HG03565 (cell line): ENCODE measurements at regions not wholly inside any gene's neighbourhood (a gene's known extent, or its start where the extent isn't known, plus 50 kb on each side); places are given as distances from the start of the nearest gene placed in this dataset.
"Not testable (repeated sequence)": the region's sequence is repeated elsewhere in the genome, so short reads cannot be mapped to it uniquely, and the experiment has no call there.

ENCODE experiments used
- ATAC-seq: cut with Tn5 transposase; IDR thresholded peaks from one replicate; pipeline ENCODE4 v1.9.1; 2021; ENCODE audit warnings: mild to moderate bottlenecking, moderate library complexity; ENCODE audit not compliant: unreplicated experiment

DNA sequence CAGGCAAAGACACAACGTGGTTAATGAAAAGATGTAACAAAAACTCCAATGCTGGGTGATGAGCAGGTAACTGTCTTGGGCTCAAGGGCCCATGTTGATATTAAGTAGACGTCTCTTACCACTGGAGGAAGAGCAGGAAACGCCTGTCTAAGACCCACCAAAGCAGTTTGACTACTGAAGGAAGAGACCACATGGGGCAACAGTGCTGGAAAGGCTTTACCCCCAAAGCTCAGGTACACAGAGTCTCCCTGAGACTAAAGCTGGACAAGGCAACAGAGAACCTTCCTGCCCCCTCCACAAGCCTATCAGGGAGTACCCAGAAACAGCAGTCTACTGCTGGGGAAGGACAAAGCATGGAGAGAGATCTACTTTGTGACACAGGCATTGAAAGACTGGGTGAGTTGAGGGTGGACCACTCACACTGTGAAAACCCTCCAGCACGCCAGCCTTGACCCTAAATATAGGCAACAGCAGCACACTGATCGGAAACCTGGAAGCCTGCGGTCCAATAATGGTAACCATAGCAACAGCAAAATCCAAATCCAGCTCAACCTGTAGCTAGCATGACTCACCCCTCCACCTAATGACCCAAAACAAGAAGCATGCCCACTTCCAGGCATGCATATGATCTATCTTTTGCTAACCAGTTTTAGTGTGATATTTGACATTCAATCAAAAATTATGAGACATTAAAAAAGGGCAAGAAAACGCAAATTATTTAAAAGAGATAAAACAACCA lies 270.5 kb upstream of the SDK2 start:
- ATAC-seq, result no peak

DNA sequence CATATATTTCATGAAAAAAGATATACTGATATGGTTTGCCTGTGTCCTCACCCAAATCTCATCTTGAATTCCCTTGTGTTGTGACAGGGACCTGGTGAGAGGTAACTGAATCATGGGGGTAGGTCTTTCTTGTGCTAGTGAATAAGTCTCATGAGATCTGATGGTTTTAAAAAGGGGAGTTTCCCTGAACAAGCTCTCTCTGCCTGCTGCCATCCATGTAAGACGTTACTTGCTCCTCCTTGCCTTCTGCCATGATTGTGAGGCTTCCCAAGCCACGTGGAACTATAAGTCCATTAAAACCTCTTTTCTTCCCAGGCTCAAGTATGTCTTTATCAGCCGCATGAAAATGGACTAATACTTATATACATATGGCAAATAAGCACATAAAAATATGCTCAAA lies 274.8 kb upstream of the SDK2 start:
- ATAC-seq, result not testable (repeated sequence)

GRCh38 chr17:73921306-73921705 lies 277.1 kb upstream of the SDK2 start:
- ATAC-seq, result no peak

GRCh38 chr17:73924114-73924908 lies 279.2 kb upstream of the RPL38 start:
- ATAC-seq, result no peak

- no peak for ATAC-seq
These were observed 278.6 kb upstream of the RPL38 start for GRCh38 chr17:73924909-73925186.

GRCh38 chr17:73929860-73930430 lies 273.5 kb upstream of the RPL38 start:
- no peak for ATAC-seq

DNA sequence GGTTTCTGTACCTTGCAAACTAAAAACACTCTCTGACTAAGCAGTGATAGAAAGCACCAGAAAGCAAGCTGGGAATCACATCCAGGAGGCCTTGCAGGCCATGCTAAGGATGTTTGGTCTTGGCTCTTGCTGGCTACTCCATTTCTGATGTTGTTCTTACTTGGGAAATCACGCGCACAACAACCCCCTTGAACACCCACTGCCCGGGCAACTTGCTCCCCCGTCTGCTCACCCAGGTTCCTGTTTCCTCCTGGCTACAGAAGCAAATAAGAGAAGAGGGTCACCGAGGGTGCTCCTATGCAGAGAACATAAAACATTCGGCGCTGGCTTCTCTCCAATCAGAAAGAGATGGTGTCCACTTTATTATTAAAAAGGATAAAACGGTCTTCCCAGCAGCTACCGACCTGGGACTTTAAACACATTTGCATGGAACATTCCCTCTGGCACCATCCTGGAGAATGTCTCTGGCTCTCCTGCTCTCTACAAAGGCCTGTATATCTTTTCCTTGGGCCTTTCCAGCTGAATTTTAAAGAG lies 271.2 kb upstream of the RPL38 start:
- no peak for ATAC-seq

GRCh38 chr17:73933164-73933766 lies 270.2 kb upstream of the RPL38 start:
- no peak for ATAC-seq

DNA sequence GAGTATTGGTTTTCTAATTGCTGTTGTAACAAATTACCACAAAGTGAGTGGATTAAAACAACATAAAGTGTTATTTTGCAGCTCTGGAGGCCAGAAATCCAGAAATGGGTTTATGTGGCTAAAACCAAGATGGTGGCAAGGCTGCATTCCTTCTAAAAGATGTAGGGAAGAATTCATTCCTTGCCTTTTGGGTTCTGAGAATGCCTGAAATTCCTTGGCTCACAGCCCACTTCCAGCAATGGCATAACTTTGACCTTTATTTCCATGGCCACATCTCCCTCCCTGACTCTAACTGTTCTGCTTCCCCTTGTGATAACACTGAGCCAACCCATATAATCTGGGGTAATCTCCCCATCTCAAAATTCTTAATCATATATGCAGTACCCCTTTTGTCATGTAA lies 269.6 kb upstream of the RPL38 start:
- ATAC-seq, result no peak

- ATAC-seq, result no peak
These were observed 268.8 kb upstream of the RPL38 start for GRCh38 chr17:73934696-73935095.

DNA sequence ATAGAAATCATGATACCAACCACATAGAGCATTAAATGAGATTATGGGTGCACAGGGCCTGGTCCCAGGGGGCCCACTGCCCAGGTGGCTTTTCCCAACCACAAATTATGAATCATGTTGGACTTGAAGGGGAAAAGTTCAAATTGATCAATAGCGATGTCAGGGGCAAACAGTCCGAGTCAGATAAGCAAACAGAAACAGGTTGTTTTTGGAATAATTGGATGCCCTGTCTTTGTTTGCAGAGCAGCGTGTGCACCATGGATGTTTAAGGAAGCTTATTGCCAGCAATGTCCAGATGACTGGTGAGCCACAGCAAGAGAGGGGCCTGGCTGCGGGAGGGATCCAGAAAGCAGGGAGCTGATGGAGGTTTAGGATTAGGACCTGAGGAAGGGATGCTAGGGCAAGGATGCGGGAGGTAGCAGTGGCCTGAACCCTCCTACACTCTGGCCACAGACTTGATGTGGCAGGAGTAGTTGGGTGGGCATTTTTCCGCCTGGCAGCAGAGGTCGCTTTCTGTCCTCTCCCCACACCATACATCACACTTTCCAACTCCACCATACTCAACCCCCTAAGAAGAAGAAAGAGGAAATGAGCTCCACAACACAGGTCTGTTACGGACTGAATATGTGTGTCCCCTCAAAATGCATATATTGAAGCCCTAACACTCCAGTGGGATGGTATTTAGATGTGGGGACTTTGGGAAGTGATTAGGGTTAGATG lies 266.4 kb upstream of the RPL38 start:
- no peak for ATAC-seq

DNA sequence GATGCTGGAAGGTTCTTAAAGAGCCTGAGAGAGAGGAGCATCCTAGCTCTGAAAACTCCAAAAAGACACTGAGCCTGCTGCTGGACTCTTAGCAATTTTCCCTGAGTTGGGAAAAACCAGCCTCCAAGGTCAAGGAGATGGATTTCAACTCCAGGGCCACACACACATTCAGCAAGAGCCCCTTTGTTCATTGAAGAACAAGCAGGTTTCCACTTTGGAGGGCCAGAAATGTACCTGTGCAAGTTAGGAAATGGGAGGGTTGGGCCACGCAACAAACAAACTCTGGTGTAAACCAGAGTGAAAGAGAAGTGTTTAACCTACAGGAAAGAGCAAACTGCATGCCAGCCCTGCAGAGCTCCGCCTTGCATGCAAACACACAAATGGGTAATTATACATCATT lies 264.8 kb upstream of the RPL38 start:
- no peak for ATAC-seq

DNA sequence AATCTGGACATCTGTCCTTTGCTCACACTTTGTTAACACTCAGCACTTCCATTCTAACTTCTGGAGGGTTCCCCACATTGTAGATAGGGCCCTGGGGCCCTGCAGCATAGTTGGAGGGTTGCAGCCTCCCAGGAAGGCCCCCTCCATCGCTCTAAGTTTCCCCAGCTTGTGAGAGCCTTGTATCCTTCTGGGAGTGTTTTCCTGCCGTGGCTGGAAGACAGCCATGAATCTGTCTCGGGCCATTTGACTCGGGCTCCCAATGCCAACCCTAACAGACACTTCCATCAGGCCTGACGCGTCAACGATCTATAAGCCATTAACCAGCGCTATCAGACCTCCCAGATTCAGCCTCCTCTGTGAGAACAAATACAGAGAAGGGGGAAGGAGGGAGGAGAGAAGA lies 263.7 kb upstream of the RPL38 start:
- no peak for ATAC-seq

DNA sequence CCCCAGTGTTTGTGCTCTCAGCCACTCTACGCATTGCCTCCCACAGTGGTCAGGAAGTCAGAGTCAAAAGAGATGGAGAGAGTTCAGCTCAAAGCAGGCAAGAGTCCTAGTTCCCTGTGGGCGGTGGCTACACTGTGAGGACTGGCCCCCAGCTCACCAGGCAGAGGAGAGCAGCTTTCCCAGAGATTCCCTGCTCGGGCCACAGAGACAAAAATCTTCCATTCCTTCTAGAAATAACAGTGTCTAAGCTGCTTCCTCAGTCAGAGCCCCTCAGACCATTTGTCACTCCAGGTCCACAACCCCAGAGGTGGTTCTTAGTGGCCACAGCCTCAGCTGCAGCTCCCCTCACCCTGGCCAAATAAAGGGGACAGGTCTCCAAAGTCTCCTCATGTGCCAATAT lies 263.0 kb upstream of the RPL38 start:
- ATAC-seq, result no peak

- no peak for ATAC-seq
These were observed 261.5 kb upstream of the RPL38 start for GRCh38 chr17:73941919-73942530.

- ATAC-seq, result no peak
These were observed 260.6 kb upstream of the RPL38 start for GRCh38 chr17:73942703-73943415.

GRCh38 chr17:73943416-73944110 lies 259.9 kb upstream of the RPL38 start:
- no peak for ATAC-seq

DNA sequence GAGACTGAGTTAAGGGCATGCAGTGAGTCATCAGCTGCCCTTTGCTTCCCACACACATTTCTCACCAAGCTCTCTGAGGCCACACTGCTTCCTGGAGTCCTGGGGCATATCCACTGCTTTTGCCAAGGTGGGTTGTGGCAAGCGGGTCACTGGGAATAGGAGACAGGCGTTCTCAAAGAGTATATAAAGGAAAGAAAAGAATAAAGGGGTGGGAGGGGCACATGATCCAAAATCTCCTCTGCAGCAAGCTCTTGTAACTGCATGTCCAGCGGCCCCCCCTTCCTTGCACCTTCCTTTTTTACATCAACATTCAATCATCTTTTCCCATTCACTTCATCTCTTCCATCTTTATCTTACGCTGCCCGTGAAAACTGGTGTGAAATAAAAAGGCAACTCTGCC lies 259.1 kb upstream of the RPL38 start:
- ATAC-seq, result no peak

GRCh38 chr17:73947281-73947965 lies 256.1 kb upstream of the RPL38 start:
- ATAC-seq, result no peak
